GM21737 (cell line): ENCODE measurements at regions not wholly inside any gene's neighbourhood (a gene's known extent, or its start where the extent isn't known, plus 50 kb on each side); places are given as distances from the start of the nearest gene placed in this dataset.

Source experiments
- ATAC-seq: cut with Tn5 transposase; IDR thresholded peaks from one replicate; pipeline ENCODE4 v1.9.1; 2021; ENCODE audit warnings: mild to moderate bottlenecking, moderate library complexity; ENCODE audit not compliant: unreplicated experiment

DNA sequence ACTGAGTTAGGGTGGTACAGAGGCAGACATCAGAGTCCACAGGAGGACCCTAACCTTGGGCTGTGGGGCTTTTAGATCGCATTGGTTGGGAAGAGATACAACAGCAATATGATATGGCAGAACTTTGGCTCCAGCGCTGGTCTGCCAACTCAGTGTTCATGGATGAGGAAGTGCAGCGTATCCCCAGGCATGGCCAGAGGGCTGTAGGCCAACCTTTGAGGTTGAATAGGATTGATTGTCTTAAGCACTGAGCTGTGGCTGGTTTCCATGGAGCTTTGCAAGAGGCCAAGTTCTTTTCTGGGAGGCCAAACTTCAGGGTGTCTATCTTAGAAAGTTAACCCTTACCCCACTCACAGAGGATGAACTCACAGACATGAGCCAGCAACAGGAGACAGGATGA, 144.1 kb upstream of the TMTC4 start:
- no peak for ATAC-seq

DNA sequence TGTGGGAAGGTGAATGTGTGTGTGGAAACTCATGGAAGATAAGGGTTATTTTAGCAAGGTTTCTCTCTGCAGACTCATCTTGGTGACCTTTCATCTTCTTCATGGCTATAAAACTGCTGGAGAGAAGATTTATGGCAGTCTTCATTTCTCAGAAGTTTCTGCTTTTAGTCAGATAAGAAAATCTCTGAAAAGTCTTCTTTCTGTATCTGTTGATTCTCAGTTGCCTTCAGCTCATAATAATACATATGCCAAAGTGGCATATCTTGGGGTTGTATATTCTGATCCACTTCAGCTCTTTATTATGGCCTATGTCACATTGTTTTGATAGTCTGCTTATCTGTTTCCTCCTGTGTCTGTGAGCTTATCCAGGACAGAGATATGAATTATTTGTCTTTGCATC, 143.3 kb upstream of the TMTC4 start:
- ATAC-seq, result no peak

DNA sequence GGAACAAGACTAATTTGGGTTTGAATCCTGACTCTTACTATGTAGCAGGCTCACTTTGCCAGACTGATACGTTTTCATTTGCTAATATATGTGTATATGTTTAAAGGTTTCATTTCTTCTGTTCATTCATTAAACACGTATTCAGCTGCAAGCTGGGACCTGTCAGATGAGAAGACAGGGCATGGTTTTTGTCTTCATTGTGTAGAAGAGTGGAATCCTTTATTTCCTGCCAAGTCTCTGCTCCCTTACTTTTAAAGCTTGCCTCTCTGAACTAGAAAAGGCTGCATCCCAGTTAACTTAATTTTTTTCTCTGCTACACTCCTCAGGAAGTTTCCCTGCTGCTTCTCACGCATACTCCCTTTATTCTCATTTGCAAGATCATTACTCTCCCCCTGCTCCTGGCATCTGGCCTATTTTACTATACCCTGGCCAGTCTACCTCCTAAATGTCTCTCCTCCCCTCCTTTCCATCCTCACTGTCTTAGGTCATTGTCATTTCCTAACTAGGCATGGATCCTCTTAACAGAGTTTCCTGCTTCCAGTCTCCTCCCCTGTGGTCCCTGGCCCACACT, 141.0 kb upstream of the TMTC4 start:
- ATAC-seq, result no peak

DNA sequence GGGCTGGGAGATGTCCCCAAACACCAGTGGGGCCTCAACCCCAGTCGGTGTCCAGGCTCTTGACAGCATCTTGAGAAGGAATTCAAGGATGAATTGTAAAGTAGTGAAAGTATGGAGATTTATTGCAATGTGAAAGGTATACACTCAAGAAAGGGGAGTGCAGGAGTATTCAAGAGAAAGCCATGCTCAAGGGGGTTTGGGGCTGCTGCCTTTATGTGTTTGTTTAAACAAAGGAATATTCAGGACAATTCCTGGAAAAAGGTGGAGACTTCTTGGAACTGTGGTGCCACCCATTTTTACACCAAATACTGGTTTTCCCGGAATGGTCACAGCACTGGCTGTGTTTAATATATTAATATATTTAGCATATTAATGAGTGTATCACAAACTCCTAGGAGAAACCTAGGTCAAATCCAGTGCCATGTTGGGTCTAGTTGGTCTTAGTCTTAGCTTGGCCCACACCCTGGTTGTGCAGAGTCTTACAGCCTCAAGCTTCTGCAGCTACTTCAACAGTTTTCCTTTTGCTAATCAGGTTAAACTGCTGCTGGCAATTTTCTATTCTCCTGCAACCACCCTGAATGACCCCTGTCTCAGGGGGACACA, 138.5 kb upstream of the TMTC4 start:
- ATAC-seq, result no peak

DNA sequence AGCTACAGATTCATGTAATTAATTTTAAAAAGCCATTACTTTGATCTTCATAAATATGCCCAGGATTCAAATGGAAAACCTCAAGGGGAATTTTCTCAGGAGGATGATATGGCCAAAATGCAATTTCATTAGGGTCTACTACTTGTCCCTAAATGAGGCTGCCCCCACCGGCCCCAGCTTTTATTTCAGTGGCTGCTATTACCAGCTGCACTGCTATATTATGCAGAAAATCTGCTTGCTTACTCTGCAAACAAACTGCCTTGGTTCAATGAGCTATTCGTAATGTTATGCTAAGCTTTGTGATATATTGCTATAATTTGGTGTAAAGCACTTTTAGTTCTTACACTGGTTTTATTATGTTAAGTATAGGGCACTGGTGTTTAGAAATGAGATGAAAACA, 137.3 kb upstream of the TMTC4 start:
- no peak for ATAC-seq

DNA sequence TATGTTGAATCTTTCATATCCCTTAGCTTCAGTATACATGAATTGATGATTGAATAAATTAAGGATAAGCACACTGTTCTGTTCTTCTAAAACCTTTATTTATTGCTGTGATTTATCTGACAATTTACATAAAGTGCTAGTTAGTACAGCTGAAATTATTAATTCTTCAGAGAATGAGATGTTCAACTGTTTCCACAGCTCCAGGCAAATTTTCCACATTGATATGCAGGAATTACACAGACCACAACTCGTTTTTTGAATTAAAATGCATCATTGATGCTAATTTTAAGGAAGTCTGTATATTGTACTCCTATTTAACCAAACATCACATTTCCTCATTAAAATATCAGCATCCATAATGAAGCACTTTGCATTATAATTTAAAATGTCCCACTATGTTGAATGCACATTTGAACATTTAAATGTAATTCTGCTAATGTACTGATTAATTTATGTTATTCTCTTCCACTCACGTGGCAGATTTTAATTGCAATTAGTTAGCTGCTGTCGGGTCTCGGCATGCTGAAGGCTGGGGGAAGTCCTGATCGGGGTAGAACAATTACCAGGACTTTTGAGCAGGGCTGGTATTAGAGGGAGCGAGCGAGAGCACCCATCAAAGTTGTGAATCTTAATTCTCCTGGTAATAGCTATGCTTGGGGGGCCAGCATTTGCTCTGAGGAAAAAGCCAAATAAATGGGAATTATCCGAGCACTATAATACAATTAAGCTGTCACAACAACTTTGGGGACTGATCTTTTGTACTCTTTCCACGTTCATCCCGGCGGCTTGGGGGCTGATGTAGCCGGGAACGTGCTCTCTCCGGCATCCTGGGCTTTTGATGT, 136.7 kb upstream of the TMTC4 start:
- ATAC-seq, result no peak

DNA sequence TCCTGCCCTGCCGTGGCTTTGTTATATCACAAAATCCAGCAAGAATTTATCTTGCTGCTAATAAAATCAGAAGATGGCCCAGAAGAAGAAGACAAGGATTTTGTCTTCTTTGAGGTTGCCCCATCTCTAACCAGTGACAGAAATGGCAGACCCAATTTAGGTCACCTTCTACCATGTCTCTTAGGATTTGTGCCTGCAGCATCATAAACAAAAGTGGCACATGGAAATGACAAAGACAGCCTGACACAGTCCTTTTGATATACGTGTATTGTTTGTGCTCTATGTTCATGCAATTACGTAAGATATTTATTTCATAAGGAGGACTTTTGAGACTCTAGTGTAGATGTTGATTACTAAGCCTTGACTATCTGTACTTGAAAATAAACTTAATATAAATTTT, 135.9 kb upstream of the TMTC4 start:
- ATAC-seq, result no peak

DNA sequence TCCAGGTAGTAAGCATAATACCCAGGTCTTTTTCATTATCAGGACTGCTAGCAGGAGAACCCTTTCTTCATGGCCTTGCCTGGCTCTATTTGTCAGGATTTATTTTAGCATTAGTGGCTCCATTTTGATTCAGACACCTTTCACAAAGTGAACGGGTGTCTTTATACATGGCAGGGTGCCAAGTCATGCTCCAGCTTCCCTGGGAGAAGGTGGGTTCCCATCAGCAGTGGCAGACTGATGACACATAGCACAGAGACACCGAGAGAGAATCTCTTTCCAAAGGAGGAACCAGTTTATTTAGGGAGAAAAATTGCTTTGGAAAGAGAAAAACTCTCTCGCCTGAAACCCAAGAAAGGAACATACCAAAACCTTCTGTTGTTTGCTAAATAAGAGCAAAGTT, 135.3 kb upstream of the TMTC4 start:
- ATAC-seq, result no peak

DNA sequence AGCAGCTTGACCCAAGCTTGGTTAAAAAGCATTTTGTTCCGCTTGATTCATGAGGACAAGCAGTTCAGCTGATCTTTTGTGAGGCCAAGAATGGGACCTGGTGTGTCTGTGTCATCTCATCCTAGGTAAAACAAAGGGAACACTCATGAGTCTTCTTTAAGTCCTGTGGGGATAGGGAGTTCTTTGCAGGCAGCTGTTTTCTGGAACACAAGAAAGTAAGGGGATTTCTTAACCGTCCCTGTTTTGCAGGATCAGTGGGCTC, 134.5 kb upstream of the TMTC4 start:
- no peak for ATAC-seq

DNA sequence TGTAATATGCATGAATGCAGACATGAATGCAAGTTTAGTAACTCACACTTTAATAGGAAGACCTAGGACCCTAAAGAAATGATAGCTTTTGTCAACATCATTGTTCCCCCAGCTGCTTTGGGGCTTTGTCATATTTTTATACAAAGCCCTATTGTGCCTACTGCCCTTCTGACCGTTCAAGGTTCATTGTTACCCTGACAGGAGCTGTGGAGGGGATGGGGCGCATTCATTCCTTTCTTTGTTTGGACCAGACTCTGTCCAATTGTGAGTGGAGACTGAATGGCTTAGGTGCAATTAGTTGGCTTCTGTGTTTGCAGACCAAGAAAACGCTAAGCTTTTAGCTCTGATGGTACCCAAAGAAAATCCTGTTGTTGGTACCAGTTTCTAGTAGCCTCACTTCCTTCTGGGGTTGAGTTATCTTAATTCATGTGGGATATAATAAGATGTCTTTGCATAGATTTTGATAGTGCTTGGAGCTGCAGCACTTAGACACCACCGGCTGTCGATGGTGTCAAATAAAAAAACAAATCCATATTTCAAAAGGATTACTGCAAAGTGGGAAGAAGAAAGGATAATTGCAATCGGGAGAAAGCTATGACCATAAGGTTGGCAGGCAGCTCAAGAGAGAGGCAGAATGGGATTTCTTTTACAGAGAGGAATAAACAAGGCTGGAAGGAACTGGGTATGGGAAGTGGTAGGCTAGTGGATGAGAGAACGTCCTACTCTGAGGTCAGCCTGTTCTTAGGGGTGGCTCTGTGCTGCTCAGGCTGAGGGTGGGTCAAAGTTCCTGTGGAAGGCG, 133.9 kb upstream of the TMTC4 start:
- no peak for ATAC-seq

DNA sequence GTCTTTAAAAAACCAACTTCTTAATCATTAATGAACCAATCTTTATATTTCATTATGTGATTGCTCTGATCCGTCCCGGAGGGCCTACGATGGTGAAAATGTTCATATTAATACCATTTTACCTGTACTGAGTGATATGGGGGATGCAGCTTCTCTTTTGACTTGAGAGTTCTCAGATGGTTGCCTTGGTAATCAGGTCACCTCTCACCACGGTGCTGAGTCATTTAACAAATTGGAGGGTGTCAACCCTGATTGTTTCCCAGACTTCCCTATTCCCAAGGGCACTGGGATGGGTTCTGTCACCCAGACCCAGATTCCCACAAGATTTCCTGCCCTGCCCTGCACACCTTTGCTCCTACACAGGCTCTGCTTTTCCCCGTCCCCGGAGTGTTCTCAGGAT, 128.5 kb upstream of the TMTC4 start:
- ATAC-seq, result no peak

DNA sequence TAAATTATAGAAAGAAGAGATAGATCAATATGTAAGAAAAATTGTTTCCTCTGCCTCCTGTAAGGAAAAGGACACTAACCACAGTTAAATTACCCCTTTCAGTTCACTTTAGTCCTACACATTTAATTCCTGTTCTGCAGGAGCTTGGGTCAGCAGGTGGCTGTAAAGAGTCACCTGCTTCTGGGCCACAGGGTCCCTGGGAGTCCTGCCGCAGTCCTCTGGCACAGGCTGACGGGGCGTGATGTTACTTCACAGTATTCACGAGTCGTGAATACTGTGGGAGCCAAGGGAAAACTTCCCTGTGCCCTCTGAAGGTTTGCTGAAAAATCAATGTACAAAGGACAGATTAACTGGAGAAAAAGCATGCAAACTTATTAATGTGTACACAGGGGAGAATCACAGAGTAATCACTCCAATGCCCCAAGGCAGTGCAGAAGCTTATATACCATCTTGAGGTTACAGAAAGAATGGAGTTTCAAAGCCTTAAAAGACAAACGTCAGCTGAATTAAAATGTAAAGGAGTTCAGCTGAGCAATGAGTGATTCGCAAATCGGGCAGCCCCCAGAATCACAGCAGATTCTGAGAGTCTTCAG, 125.8 kb upstream of the TMTC4 start:
- no peak for ATAC-seq

DNA sequence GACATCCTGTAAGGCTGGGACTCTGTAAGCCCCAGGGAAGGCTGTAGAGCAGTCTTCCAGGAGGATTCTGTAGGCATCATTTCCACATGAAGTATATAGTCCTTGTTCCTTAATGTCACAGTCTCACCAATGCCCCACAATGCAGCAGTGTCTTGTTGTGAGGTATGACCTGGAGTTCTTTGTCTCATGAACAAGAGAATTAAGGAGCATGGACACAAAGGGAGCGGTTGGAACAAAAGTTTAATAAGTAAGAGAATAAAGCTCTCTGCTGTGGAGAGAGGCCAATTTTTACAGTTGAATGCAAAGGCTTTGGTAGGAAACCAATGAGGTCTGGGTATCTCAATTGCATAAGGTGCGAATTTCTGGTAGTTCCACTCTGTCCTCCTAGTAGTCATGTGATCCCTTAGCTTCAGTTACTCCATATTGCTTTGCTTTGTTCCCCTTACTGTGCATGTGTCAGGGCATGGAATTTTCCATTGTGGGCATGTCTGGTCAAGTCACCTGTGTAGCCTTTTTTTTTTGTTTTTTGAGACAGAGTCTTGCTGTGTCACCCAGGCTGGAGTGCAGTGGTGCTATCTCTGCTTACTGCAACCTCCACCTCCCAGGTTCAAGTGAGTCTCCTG, 124.3 kb upstream of the TMTC4 start:
- no peak for ATAC-seq

DNA sequence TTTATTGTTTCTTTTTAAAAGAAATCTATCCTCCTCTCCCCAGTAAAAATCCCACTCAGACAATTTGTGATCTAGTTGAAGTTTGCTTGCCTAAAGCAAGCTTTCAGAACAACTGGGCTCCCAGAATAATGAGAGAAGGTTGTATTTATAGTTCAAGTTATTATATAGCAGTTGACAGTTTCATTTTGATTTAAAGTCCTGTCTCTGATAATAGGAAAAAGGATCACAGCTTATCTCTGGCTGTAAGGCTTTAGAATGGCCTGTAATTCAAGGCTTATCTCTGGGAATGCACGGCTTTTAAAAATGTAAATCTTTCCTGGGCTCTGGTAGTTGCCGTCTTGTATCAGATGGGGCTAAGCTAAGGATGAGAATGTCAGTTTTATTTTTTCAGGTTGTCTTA, 123.3 kb upstream of the TMTC4 start:
- ATAC-seq, result no peak

DNA sequence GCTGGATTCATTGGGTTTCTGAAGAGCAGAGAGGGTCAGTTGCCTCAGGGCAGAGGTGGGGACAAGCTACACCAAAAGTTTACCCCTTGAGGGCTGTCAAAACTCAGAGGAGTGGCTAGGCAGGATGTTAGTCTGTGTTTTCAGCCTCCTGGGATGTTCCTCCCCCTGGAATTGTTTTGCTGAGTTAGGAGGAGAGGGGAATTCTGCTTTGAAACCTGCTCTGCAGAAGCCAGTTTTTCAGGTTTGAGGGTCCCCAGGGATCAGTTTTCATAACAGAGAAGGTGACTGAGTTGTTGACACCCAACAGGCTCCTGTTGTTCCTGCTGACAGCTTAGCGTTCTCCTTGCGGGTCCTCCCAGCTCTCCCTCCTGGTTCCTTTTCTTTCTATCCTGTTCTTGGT, 121.9 kb upstream of the TMTC4 start:
- ATAC-seq, result no peak

DNA sequence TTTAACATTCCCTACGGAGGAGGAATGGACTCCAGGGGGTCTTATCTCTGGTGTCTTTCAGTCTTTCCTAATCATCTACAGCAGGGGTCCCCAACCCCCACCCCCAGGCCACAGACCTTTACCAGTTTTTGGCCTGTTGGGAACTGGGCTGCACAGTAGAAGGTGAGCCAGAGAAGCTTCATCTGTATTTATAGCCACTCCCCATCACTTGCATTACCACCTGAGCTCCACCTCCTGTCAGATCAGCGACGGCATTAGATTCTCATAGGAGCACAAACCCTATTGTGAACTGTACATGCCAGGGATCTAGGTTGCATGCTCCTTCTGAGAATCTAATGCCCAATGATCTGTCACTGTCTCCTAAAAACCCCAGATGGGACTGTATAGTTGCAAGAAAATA, 120.0 kb upstream of the TMTC4 start:
- no peak for ATAC-seq

DNA sequence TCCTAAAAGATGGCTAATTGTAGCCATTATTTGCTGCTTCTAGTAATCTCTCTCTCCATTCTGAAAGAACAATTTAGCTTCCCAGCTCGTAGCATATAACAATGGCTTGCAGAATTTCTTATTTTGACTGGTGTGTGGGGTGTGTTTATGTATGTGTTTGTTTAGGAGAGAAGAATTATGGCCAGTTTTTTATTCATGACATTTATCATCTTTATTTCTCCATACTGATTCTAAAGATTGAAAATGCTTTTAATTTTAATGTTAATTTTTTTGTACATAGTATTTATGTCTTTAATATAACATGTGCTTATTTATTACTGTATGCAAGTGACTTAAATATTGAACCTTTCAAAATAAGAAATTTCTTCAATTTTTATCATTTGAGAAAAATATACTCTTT, 115.8 kb upstream of the TMTC4 start:
- ATAC-seq, result no peak

DNA sequence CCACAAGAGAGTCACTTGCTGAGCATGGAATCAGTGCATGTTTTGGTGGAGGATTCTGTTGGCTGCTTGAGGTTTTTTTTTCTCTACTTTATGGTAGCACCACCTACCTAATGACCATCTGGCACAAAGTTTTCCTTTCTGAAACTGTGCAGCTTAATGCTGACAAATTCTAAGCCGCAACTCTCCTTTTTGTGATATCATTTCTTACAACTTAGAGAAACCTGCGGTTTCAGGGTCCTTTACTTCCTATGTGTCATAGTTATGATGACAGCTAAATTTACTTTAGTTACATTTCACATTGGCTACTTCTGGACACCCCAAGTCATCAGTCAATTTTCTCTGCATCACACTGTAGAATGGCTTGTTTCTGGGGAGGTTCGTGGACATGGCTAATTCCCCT, 115.4 kb upstream of the TMTC4 start:
- ATAC-seq, result peak; percentile 82

DNA sequence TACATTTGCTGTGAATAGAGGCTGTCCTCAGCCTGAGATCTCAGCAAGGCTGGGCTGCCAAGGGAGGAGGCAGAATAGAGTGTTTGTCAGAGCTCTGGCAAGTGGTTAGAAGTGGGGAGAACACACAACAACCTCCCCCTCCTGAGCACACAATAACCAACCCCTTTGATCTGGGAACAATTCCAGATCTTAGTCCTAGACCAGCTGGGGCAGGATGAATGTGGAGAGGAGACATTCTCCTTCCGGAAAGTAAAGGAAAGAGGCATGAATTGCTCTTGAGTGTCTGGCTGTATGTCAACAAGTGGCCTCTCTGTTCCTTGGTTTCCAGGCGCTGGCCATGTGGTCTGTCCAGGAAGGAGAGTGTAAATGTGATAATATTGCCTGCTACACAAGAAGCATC, 114.9 kb upstream of the TMTC4 start:
- no peak for ATAC-seq

DNA sequence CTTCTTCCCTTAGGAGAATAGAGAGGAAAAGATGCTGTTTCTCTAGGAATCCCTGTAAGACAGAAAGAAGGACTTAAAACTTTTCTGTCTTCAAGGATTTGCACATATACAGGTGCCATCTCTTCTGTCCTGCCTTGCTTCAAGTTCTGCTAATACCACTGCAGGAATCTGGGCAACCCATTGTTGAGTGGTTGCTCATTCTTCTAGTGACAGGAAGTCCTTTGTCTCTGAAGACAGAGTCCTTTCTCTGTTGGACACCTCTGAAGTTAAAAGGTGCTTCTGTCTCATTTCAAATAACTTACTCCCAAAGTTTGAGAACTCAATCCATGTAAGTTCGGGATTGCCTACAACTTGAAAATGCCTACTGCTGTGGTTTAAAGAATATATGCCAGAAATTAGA, 114.4 kb upstream of the TMTC4 start:
- no peak for ATAC-seq

DNA sequence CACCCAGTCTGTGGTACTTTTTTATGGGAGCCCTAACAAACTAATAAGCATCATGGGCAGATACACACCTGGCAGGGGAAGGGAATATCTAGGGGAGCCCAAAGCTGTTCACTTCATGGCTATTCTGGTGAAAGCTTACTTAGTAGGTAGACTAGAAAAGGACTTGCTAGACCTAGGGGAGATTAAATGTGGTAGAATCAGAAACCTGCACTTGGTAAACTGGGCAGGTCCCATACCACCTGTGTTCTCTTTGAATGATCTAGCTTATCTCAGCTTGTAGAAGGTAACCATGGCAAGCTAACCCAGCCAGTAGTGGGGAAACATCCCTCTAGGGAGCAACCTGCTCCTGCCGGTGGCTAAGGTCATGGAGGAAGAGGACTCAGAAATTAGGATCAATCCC, 113.9 kb upstream of the TMTC4 start:
- ATAC-seq, result no peak
